Limb (tissue), 2 donors: ENCODE measurements at regions not wholly inside any gene's neighbourhood (a gene's known extent, or its start where the extent isn't known, plus 50 kb on each side); places are given as distances from the start of the nearest gene placed in this dataset.

Source experiments
- DNase-seq, 2 donors: peaks; one replicate each; pipeline ENCODE4 v3.0.0-alpha.2; 2016; ENCODE audit errors: extremely low spot score in 2 of 2

GRCh38 chr6:90860822-90861601, 274.1 kb upstream of the MAP3K7 start:
- no peak for DNase-seq

- DNase-seq = peak in 1 of 2 donors; percentile 37
These were observed 272.7 kb upstream of the MAP3K7 start for GRCh38 chr6:90859612-90860011.

- no peak for DNase-seq
These were observed 272.2 kb upstream of the MAP3K7 start for GRCh38 chr6:90859056-90859455.

- no peak for DNase-seq
These were observed 262.8 kb upstream of the MAP3K7 start for GRCh38 chr6:90849686-90850085.

GRCh38 chr6:90846824-90847223, 260.0 kb upstream of the MAP3K7 start:
- DNase-seq = no peak

- DNase-seq = no peak
These were observed 248.8 kb upstream of the MAP3K7 start for GRCh38 chr6:90835596-90836212.

- no peak for DNase-seq
These were observed 242.4 kb upstream of the MAP3K7 start for GRCh38 chr6:90829311-90829710.

- DNase-seq = no peak
These were observed 233.6 kb upstream of the MAP3K7 start for GRCh38 chr6:90820436-90820835.

- no peak for DNase-seq
These were observed 232.6 kb upstream of the MAP3K7 start for GRCh38 chr6:90819483-90819882.

- DNase-seq = peak in 1 of 2 donors; percentile 28
These were observed 231.3 kb upstream of the MAP3K7 start for GRCh38 chr6:90818163-90818562.

- no peak for DNase-seq
These were observed 229.9 kb upstream of the MAP3K7 start for GRCh38 chr6:90816764-90817163.

GRCh38 chr6:90811596-90812226, 224.8 kb upstream of the MAP3K7 start:
- no peak for DNase-seq

- DNase-seq = no peak
These were observed 222.2 kb upstream of the MAP3K7 start for GRCh38 chr6:90809035-90809434.

GRCh38 chr6:90807791-90808701, 221.2 kb upstream of the MAP3K7 start:
- DNase-seq = no peak

- DNase-seq = peak in 1 of 2 donors; percentile 59
These were observed 218.8 kb upstream of the MAP3K7 start for GRCh38 chr6:90805619-90806155.

- no peak for DNase-seq
These were observed 217.1 kb upstream of the MAP3K7 start for GRCh38 chr6:90803956-90804355.

GRCh38 chr6:90795078-90795477, 208.2 kb upstream of the MAP3K7 start:
- DNase-seq = no peak

- no peak for DNase-seq
These were observed 206.9 kb upstream of the MAP3K7 start for GRCh38 chr6:90793771-90794170.

GRCh38 chr6:90790696-90791095, 203.8 kb upstream of the MAP3K7 start:
- DNase-seq = no peak

- peak in 1 of 2 donors; percentile 36 for DNase-seq
These were observed 203.2 kb upstream of the MAP3K7 start for GRCh38 chr6:90790058-90790457.

- no peak for DNase-seq
These were observed 201.9 kb upstream of the MAP3K7 start for GRCh38 chr6:90788781-90789180.
